Trophoblast cell (in vitro differentiated cells and primary cell): ENCODE measurements at regions not wholly inside any gene's neighbourhood (a gene's known extent, or its start where the extent isn't known, plus 50 kb on each side); places are given as distances from the start of the nearest gene placed in this dataset.

Experiments used
- DNase-seq, 2 donors: peaks; one replicate each; pipeline ENCODE4 v3.0.0-alpha.2; 2016
- H2AFZ ChIP-seq: 2 replicates; pipeline ENCODE4 v1.6.1; 2013; ENCODE audit warnings: low read length, moderate library complexity, mild to moderate bottlenecking; ENCODE audit not compliant: insufficient read depth, poor library complexity
- H2AK5ac ChIP-seq: 2 replicates; pipeline ENCODE4 v1.6.1; 2013; ENCODE audit warnings: mild to moderate bottlenecking, low read length
- H2BK120ac ChIP-seq: 2 replicates; pipeline ENCODE4 v1.6.1; 2013; ENCODE audit warnings: low read length, mild to moderate bottlenecking, moderate library complexity; ENCODE audit not compliant: insufficient read depth, poor library complexity
- H2BK12ac ChIP-seq: 2 replicates; pipeline ENCODE4 v1.6.1; 2013; ENCODE audit warnings: mild to moderate bottlenecking, low read length, moderate library complexity
- H2BK5ac ChIP-seq: 2 replicates; pipeline ENCODE4 v1.6.1; 2013; ENCODE audit warnings: low read length, low read depth, moderate library complexity, mild to moderate bottlenecking; ENCODE audit not compliant: poor library complexity
- H3K14ac ChIP-seq: 2 replicates; pipeline ENCODE4 v1.6.1; 2013; ENCODE audit warnings: mild to moderate bottlenecking, low read length
- H3K18ac ChIP-seq: 2 replicates; pipeline ENCODE4 v1.6.1; 2013; ENCODE audit warnings: mild to moderate bottlenecking, low read length
- H3K23ac ChIP-seq: 2 replicates; pipeline ENCODE4 v1.6.1; 2013; ENCODE audit warnings: low read length
- H3K27ac ChIP-seq: 2 replicates; pipeline ENCODE4 v1.5.1; 2013; ENCODE audit warnings: low read depth, mild to moderate bottlenecking, inconsistent platforms, low read length, moderate library complexity
- H3K27me3 ChIP-seq: 2 replicates; pipeline ENCODE4 v1.6.1; 2013; ENCODE audit warnings: inconsistent platforms, mild to moderate bottlenecking, low read length, moderate library complexity; ENCODE audit not compliant: insufficient read depth
- H3K36me3 ChIP-seq, 2 experiments: 1 replicate in 1 of 2; 2 replicates in 1 of 2; pipeline ENCODE4 v1.6.1; 2013; ENCODE audit warnings: low read length in 2 of 2, mild to moderate bottlenecking in 2 of 2, moderate library complexity in 1 of 2; ENCODE audit not compliant: insufficient read depth in 2 of 2, control insufficient read depth in 1 of 2
- H3K4ac ChIP-seq: 2 replicates; pipeline ENCODE4 v1.6.1; 2013; ENCODE audit warnings: low read depth, mild to moderate bottlenecking, low read length, moderate library complexity
- H3K4me1 ChIP-seq, 2 experiments: 1 replicate in 1 of 2; 2 replicates in 1 of 2; pipeline ENCODE4 v1.6.1; 2013; ENCODE audit warnings: low read length in 2 of 2, mild to moderate bottlenecking in 2 of 2, moderate library complexity in 1 of 2; ENCODE audit not compliant: insufficient read depth in 2 of 2, control insufficient read depth in 1 of 2
- H3K4me2 ChIP-seq: 2 replicates; pipeline ENCODE4 v1.6.1; 2013; ENCODE audit warnings: inconsistent platforms, mild to moderate bottlenecking, low read length, moderate library complexity
- H3K4me3 ChIP-seq: 2 replicates; pipeline ENCODE4 v1.5.1; 2013; ENCODE audit warnings: mild to moderate bottlenecking, low read depth, low read length, inconsistent platforms
- H3K79me1 ChIP-seq: one replicate; pipeline ENCODE4 v1.6.1; 2013; ENCODE audit warnings: low read length
- H3K79me2 ChIP-seq: 2 replicates; pipeline ENCODE4 v1.6.1; 2013; ENCODE audit warnings: low read length, mild to moderate bottlenecking; ENCODE audit not compliant: control insufficient read depth, insufficient read depth, poor library complexity
- H3K9ac ChIP-seq: 2 replicates; pipeline ENCODE4 v1.6.1; 2013; ENCODE audit warnings: mild to moderate bottlenecking, low read length
- H3K9me3 ChIP-seq: 2 replicates; pipeline ENCODE4 v1.6.1; 2013; ENCODE audit warnings: low read depth, mild to moderate bottlenecking, control low read depth, inconsistent platforms, low read length; ENCODE audit not compliant: insufficient read depth
- H4K12ac ChIP-seq: 2 replicates; pipeline ENCODE4 v1.6.1; 2013; ENCODE audit warnings: low read depth, mild to moderate bottlenecking, low read length, moderate library complexity
- H4K8ac ChIP-seq: 2 replicates; pipeline ENCODE4 v1.6.1; 2013; ENCODE audit warnings: low read depth, mild to moderate bottlenecking, low read length, moderate library complexity
- H4K91ac ChIP-seq: one replicate; pipeline ENCODE4 v1.6.1; 2013; ENCODE audit warnings: low read depth, mild to moderate bottlenecking, low read length, moderate library complexity
- WGBS: extraction: QIAGEN DNeasy Blood & Tissue Kit; methylation state at CpG from one replicate; pipeline ENCODE4 v1.1.7; 2013; ENCODE audit warnings: missing lambda C conversion rate; ENCODE audit not compliant: insufficient read length, insufficient coverage; ENCODE audit errors: extremely low coverage; 5-methylcytosine and 5-hydroxymethylcytosine counted together

DNA sequence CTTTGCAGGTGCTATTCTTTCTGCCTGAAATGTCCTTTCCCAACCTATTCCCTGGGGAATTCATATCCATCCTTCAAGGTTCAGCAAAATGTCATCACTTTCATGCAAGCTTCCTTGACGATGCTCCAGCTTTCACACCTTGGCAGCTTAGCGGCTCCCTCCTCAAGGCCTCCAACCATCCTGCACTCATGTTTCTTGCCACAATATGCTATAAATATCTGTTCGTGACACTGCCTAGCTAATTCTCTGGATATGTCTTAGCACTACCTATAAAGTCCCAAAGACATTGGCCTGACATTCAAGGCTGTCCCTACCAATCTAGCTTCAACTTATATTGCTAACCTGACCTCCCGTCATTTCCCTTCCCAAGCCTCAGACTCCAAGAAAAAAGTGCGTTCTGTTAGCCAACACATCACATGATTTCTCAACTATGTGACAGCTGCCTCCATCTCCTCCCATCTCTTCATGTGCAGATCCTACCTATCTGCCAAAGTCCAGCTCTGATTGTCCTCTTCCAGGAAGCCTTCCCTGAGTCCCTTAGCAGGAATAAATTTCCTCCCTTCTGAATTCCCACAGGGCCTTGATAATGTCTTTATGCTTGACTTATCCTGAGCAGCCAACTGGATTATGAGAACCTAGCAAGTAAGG lies 359.9 kb upstream of the F9 start:
- no peaks in the 10 kb centered on the region for H3K36me3 ChIP-seq
- no peaks in the 10 kb centered on the region for H3K4me1 ChIP-seq
- no peak overlapping the region for H3K4me2 ChIP-seq
- H3K79me1 ChIP-seq, result no peaks in the 10 kb centered on the region
- H4K91ac ChIP-seq, result no peak overlapping the region
- no peak overlapping the region for H2AK5ac ChIP-seq
- H2BK120ac ChIP-seq, result no peak overlapping the region
- no peak overlapping the region for H2BK5ac ChIP-seq
- DNase-seq, result no peak
- H4K8ac ChIP-seq, result no peak overlapping the region
- H4K12ac ChIP-seq, result no peak overlapping the region
- H2AFZ ChIP-seq, result no peak overlapping the region
- no peak overlapping the region for H3K4ac ChIP-seq
- no peak overlapping the region for H3K4me3 ChIP-seq
- no peak overlapping the region for H3K27ac ChIP-seq
- H3K9ac ChIP-seq, result no peak overlapping the region
- H3K27me3 ChIP-seq, result no peaks in the 10 kb centered on the region
- no peak overlapping the region for H3K18ac ChIP-seq
- no peak overlapping the region for H3K14ac ChIP-seq
- H3K79me2 ChIP-seq, result no peaks in the 10 kb centered on the region
- no peaks in the 10 kb centered on the region for H3K9me3 ChIP-seq
- no peak overlapping the region for H2BK12ac ChIP-seq
- WGBS, result no CpG with 5 or more reads among the region's 5 CpGs
- no peak overlapping the region for H3K23ac ChIP-seq

DNA sequence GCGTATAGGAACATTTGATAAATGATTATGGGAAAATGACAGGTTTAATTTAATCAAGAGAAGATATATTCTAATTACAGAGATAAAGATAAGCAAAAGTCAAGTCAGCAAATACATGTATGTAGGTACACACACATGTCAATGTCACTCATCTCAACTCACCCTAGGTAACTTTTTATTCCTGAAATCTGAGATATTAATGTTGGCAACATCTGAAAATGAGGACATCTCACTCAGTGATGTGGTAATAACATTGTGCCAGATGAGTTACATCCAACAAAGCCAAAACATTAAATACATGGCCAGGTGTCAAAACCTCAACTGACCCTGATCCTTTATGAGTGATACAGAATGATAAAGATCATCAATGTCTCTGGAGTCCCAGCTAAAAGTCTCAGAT lies 363.3 kb upstream of the F9 start:
- no peak for DNase-seq
- no peak overlapping the region for H2AK5ac ChIP-seq
- H3K23ac ChIP-seq, result no peak overlapping the region
- H3K36me3 ChIP-seq, result no peaks in the 10 kb centered on the region
- H3K27me3 ChIP-seq, result no peaks in the 10 kb centered on the region
- H3K9me3 ChIP-seq, result no peaks in the 10 kb centered on the region
- no peak overlapping the region for H4K91ac ChIP-seq
- H3K9ac ChIP-seq, result no peak overlapping the region
- no peak overlapping the region for H3K18ac ChIP-seq
- no peak overlapping the region for H2BK5ac ChIP-seq
- H3K4me3 ChIP-seq, result no peak overlapping the region
- no peaks in the 10 kb centered on the region for H3K79me2 ChIP-seq
- no peak overlapping the region for H3K14ac ChIP-seq
- no peak overlapping the region for H2BK12ac ChIP-seq
- no peaks in the 10 kb centered on the region for H3K4me1 ChIP-seq
- H4K12ac ChIP-seq, result no peak overlapping the region
- no peak overlapping the region for H3K4me2 ChIP-seq
- no peak overlapping the region for H4K8ac ChIP-seq
- H2BK120ac ChIP-seq, result no peak overlapping the region
- H2AFZ ChIP-seq, result no peak overlapping the region
- no CpG with 5 or more reads among the region's 1 CpG for WGBS
- H3K79me1 ChIP-seq, result no peaks in the 10 kb centered on the region
- H3K27ac ChIP-seq, result no peak overlapping the region
- no peak overlapping the region for H3K4ac ChIP-seq

DNA sequence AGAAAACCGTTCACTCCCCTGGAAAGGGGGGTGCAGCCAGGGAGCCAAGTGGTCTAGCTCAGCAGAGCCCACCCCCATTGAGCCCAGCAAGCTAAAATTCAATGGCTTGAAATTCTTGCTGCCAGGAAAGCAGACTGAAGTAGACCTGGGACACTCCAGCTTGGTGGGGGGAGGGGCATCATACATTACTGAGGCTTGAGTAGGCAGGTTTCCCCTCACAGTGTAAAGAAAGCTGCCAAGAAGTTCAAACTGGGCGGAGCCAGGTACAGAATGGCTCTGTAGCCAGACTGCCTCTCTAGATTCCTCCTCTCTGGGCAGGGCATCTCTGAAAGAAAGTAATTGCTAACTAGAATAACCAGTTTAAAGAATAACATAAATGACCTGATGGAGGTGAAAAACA lies 372.3 kb upstream of the F9 start:
- no CpG with 5 or more reads among the region's 2 CpGs for WGBS
- H3K27me3 ChIP-seq, result no peaks in the 10 kb centered on the region

DNA sequence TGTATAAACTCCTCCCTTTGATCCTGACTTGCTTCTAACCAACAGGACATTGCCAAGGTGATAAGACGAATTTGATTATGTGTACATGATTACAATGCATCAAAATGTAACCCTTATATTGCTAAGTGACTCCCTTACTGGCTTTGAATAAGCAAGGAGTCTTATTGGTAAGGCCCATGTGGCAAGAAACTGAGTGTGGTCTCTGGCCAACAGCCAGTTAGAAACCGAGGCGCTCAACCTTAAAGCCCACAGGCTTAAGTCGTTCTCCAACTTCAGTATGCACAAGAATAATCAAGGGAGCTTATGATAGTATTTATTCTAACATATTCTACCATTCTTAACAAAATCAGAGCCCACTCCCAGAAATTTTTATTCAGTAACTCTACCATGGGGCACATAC lies 374.2 kb upstream of the F9 start:
- Histone ChIP-seq H3K36me3 (no peaks in the 10 kb centered on the region), H3K4me3 (no peak overlapping the region), H3K27me3 (no peaks in the 10 kb centered on the region), H4K8ac (no peak overlapping the region), H2AK5ac (no peak overlapping the region), H3K79me1 (no peaks in the 10 kb centered on the region), H3K4me1 (no peaks in the 10 kb centered on the region), H3K18ac (no peak overlapping the region), H4K12ac (no peak overlapping the region), H3K4me2 (no peak overlapping the region), H3K9me3 (no peaks in the 10 kb centered on the region), H3K79me2 (no peaks in the 10 kb centered on the region), H3K9ac (no peak overlapping the region), H4K91ac (no peak overlapping the region), H3K27ac (no peak overlapping the region), H2BK5ac (no peak overlapping the region), H3K23ac (no peak overlapping the region), H3K14ac (no peak overlapping the region), H2BK12ac (no peak overlapping the region), H2BK120ac (no peak overlapping the region), H2AFZ (no peak overlapping the region), H3K4ac (no peak overlapping the region)
- no peak for DNase-seq
- WGBS, result no CpG with 5 or more reads among the region's 4 CpGs

More for the DNA sequence above, 372.3 kb upstream of the F9 start:
- Histone ChIP-seq H3K79me2 (no peaks in the 10 kb centered on the region), H2AFZ (no peak overlapping the region), H3K4me3 (no peak overlapping the region), H3K18ac (no peak overlapping the region), H3K4me2 (no peak overlapping the region), H3K79me1 (no peaks in the 10 kb centered on the region), H2BK120ac (no peak overlapping the region), H3K9ac (no peak overlapping the region), H2BK5ac (no peak overlapping the region), H3K4me1 (no peaks in the 10 kb centered on the region), H3K4ac (no peak overlapping the region), H4K91ac (no peak overlapping the region), H3K9me3 (no peaks in the 10 kb centered on the region), H2AK5ac (no peak overlapping the region), H4K8ac (no peak overlapping the region), H3K36me3 (no peaks in the 10 kb centered on the region), H3K14ac (no peak overlapping the region), H2BK12ac (no peak overlapping the region), H4K12ac (no peak overlapping the region), H3K23ac (no peak overlapping the region), H3K27ac (no peak overlapping the region)
- DNase-seq, result no peak
